ENCODE measurements at regions not wholly inside any gene's neighbourhood (a gene's known extent, or its start where the extent isn't known, plus 50 kb on each side); places are given as distances from the start of the nearest gene placed in this dataset.

GRCh38 chr10:55491712-55492111 lies 690.7 kb upstream of the PCDH15 start:
- TF ChIP-seq FOXK2 (IDR thresholded peaks at IDR 0.05) (no peak), FOXA1 (IDR thresholded peaks at IDR 0.05) (no peak), ARNT (IDR thresholded peaks at IDR 0.05) (no peak), LEF1 (IDR thresholded peaks at IDR 0.05; ENCODE audit: borderline replicate concordance) (no peak), SP1 (IDR thresholded peaks at IDR 0.05) (no peak), SUZ12 (IDR thresholded peaks at IDR 0.05) (no peak), ELF4 (IDR thresholded peaks at IDR 0.05) (no peak), L3MBTL2 (conservative IDR thresholded peaks at IDR 0.05) (no peak), ZNF384 (IDR thresholded peaks at IDR 0.05) (no peak), CTBP1 (IDR thresholded peaks at IDR 0.05; ENCODE audit: borderline replicate concordance) (no peak)
